HG03139 (cell line): ENCODE measurements at regions not wholly inside any gene's neighbourhood (a gene's known extent, or its start where the extent isn't known, plus 50 kb on each side); places are given as distances from the start of the nearest gene placed in this dataset.

Experiments
- ATAC-seq: cut with Tn5 transposase; IDR thresholded peaks from one replicate; pipeline ENCODE4 v1.9.1; 2021; ENCODE audit not compliant: unreplicated experiment

DNA sequence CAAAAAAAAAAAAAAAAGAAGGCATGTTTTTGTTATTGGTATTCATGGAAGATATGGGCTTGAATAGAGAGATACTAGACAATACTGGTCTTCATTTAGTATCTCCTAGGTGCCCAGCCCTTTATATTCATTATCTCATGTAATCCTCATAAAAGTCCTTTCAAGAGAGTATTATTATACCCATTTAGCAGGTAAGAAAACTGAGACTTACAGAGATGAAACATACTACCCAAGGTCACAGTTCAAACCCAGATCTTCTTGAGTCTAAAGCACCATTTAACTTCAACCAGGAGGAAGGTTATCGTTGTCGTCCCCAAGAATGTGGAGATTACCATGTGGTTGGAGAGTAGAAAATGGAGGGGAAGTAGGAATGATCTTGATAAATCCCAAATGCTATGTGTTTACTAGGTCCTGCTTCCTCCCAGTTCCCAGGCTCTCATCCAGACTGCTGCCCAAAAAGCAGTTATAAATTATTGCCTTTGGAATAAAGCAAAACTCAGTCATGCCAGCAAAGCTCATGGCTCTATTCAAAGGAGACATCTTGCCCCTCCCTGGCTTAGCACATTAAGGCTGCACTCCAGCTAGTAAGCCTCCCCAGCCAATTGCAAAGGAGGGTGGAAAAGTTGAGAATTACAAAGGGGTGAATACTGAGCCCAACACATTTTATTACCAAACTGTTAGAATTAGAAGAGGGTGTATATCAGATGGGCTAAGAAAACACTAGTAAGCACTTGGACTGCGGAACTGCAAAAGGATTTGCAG, 163.9 kb downstream of the PIK3R1 start:
- no peak for ATAC-seq

DNA sequence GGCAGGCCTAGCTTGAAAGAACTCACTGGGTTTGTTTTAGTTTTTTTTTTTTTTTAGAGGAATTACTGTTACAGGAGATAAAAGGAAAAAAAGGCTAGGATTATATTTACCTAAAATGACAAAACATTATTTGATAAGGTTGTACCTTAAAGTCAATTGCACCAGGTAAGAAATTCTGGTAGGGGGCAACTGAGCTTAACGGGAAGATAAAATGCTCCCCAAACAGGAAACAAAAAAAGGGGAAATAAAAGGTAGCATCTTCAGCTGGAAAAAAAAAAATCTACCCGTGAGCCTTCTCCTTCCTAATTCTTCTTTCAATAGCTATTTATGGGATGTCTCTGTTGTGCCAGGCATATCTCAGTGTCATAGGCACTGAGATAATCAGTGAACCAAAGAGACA, 164.5 kb downstream of the PIK3R1 start:
- no peak for ATAC-seq

DNA sequence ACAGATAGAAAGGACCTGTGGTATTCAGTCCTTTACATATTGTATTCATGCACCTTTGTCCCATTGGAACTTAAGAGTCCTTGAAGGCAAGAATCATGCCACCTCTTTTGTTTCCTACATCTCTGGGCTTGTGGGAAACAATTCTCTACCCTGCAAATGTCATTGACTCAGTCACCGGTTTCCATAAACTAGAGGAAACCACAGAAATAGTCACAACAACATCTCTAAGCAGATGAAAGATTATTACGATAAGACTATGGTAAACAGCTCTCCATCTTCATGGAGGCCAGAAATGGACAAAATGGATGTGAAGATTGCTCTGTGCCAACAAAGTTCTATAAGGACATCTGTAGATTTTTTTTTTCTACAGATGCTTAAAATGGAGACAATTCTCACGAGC, 165.5 kb downstream of the PIK3R1 start:
- no peak for ATAC-seq

DNA sequence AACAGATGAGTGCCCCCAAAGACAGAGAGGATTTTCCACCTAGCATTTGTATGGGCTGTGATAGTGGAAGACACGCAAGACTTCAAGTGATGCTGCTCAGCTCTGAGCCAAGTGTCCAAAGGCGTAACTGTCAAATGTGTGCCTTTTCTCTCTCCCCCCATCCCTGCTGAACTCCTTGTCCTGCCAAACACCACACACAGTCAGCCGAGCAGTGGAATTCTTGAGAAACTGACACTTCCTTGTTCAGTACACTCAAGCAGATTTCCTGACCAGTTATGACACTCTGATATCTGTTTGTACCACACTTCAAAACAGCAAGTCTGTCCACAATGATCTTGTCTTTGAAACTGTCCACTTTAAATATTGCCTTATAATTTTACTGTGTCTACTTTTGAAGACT, 166.4 kb downstream of the PIK3R1 start:
- no peak for ATAC-seq

DNA sequence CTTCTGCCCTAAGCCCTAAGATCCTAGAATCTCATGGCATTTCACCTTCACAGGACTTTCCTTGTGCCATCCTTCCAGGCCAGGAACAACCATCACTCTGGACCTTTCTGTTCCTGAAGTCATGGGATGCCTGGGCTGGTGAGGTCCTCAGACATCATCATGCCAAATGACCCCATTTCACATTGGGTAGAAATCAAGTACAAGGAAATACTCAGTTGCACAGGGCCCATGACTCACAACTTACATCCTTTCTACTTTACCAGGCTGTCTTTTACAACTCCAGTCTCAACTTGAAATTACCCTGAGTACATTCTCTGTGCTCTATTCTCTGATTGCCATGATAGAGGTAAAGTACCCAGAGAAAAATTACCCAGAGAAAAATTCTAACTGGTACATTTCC, 167.1 kb downstream of the PIK3R1 start:
- no peak for ATAC-seq

DNA sequence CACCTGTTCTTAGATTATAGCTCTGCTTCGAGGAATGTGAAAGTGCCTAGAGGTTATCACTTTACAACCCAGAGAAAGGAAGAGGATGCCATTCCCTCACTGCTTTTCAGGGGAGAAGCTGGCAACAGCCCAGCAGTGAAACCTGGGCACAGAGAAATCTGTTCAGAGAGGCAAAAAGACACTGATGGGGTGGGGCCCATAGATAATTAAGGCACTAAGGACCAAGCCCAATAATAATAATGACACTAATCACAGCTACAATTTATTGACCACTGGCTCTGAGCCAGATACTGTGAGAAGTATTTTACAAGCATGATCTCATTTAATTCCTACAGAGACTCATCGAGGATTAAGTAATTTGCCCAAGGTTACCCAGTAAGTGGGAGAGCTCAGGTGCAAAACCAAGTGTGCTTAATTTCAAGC, 168.3 kb downstream of the PIK3R1 start:
- no peak for ATAC-seq

DNA sequence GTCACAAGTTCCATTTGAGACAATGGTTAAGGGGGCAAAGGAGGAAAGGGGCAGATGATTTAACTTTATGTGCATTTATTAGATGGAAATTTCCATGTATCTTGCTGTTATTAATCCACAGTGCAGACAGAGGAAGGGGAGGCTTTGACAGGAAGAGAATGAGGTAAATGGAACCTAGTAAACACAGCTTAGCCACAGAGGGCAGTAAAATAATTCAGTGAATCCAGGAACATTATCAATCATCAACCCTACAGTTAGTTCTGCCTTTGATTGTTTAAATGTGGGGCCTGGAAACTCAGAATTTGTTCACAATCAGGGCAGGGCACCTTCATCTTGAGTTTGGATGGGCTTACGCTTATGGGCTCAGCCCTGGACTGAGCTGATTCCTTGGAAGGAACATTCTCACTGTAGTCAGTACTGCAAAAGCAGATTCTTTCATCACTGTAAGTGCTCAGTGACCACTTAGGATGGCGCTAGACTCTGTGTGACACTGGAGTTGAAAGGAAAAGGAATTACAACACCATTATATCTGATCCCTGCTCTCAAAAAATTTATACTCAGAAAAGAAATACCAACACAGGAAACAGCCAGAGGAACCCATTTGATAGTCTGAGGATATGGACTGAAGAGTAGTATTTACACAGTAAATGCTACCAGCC, 169.5 kb downstream of the PIK3R1 start:
- no peak for ATAC-seq

DNA sequence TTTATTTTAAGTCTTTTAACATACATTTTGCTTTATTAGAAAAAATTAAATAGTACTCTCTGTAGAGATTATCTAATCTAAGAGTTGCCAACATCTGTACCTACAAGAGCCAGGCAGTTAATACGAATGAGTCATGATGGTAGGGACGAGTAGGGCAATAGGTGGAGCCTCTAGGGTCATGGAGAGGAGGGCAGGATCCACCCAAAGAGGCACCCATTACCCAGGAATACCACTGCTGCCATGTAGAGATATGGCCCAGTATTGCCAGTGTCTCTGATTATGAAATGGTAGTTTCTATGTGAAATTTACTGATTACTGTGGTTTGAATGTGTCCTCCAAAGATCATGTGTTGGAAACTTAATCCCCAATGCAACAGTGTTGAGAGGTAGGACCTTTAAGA, 170.4 kb downstream of the PIK3R1 start:
- no peak for ATAC-seq

DNA sequence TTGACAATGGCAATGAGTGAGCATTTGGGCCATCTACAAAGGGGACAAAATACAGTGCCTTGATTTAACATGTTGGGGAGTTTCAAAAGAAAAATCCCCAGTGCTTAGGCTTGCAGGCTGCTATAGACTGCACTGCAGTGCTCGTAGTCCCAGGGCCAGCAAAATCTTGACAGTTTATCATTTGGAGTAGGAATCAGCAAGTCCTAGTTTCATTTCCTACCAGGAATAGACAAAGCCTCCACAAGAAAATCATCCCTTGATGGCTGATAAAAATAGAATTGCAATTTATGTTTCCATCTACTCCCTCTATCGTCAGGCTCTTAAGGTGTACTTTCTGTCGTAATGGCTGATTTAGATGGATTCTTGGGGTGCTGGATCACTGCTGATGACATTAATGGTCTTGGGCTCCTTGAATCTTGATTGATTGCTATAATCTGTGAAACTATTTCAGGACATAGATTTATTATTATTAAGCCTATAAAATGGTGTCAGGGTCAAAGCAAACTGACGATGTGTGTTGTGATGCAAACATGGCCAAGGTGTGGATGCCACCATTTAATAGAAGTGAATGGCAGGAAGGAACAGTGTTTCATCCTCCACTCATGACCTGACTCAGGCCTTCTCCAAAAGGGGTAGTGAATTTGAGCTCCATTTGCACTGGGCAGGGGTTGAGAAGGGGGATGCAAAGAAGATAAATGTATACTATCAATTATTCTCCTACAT, 171.7 kb downstream of the PIK3R1 start:
- ATAC-seq = no peak

DNA sequence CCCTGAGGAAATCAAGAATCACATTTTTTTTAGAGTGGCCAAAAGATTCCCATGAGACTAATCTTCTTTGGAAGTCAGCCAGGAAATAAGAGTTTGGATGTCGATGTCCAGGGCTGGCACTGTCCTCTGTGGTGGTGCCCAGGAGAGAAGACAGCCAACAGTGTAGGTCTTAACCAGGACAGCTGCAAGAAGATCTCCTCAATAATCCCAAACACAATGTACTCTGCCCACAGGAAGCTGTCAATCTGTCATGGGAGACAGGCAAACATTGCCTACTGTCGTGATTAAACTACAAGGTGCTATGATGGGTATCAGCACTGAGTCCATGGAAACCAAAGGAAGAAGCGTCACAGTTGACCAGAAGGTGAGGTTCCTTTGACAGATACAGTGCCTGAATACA, 174.1 kb downstream of the PIK3R1 start:
- ATAC-seq = no peak

DNA sequence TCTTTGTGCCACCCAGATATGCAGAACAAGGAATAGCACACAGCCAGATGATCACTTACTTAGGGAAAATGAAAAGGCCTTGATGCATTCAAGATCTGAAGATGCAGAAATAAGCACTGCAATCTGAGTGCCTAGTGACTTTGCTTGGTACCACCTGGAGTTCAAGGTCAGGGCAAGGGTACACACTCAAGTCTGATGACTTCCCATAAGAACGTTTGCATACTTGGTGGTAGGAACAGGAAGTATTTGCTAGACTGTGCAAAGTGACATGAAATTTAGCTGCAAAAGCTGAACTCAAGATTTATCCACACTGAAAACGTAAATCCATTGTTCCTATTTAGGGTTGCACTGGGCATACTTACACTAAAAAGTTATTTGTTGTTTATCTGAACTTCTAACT, 177.1 kb downstream of the PIK3R1 start:
- ATAC-seq = no peak

DNA sequence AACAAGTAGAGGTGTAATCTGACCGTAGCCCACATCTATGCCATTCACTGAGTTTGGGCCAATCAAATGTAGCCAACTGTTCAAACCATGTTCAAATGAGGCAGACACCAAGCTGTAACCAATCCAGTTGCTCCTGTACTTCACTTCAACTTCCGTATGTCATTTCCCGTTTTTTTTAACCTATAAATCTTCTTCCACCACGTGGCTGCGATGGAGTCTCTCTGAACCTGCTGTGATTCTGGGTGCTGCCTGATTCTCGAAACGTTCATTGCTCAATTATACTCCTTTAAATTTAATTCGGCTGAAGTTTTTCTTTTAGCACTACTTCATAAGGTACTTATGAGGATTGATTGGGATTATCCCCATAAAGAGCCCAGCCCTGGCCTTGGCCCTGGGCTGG, 179.7 kb downstream of the PIK3R1 start:
- no peak for ATAC-seq

DNA sequence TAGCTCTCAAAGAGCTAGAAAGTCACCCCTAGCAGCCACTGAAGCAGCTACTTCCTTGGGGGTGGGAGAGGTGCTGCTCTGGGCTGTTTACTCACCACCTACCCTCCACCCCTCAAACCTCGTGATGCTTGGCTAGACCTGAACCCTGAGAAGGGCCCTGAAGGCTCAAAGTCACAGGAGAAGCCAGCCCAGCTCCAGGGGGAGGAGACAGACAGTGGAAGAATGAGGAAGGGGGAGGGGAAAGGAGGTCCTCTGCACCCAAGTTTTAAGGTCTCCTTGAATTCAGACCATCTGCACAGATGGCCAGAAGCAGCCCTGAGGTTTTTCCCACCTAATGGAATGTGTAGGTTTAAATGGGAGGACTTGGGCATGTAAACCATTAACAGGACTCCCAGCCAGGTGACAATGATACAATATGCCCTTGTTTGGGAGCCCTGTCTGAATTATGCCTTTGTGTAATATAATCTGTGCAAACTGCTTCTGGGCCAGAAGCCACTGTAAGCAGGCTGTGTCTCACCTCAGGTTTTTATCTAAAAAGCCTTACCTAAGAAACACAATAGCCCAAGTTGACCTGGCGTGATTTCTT, 180.5 kb downstream of the PIK3R1 start:
- no peak for ATAC-seq

DNA sequence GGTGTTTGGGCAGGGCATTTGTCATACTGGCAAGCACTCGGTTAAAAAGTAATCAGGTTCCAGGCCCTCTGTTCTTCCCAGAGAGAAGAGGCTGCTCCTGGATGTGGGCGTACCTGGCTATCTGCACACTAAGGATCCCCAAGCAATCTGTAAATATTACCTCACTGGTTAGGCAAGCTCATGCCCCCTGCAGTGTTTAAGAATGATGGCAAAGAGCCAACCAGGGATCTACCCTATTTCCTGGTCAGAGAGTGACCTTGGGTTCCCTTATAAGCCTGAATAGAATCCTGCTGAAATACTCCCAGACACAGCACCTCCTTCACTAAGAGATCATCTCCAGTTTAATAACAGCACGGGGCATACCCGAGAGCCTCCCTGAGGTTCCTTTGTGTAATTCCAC, 181.2 kb downstream of the PIK3R1 start:
- no peak for ATAC-seq

DNA sequence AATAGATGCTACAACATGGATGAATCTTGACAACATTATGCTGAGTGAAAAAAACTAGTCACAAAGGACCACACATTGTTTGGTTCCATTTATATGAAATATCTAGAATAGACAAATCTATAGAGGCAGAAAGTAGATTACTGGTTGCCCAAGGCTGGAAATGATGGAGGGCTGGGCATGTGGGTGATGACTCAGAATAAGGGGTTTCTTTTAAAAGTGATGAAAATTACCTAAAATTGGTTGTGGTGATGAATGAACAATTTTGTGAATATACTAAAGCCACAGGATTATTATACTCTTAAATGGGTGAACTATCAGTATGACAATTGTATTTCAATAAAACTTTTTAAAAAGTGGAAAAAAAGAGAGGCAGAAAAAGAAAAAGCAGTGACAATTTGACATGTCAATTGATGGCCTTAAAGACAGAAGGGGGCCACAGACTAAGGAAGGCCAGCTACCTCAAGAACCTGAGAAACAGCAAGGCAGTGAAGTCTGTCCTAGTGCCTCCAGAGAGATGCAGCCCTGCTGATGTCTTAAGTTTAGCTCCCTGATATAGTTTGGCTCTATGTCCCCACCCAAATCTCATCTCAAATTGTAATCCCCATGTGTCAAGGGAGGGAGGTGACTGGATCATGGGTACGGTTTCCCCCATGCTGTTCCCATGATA, 182.7 kb downstream of the PIK3R1 start:
- no peak for ATAC-seq

DNA sequence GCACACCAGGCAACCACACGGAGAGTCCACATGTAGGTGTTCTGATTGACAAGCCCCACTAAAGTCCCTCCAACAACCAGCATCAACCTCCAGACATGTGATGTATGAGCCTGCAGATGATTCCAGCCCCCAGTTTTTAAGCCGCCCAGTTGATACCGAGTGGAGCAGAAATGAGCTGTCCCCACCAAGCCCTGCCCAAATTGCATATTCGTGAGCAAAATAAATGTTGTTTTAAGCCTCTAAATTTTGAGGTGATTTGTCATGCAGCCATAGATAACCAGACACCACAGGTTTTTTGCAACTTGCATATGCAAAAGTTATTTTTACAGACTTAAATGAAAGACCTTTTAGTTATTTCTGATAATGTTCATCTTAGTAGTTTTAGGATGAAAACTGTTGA, 187.7 kb downstream of the PIK3R1 start:
- no peak for ATAC-seq

DNA sequence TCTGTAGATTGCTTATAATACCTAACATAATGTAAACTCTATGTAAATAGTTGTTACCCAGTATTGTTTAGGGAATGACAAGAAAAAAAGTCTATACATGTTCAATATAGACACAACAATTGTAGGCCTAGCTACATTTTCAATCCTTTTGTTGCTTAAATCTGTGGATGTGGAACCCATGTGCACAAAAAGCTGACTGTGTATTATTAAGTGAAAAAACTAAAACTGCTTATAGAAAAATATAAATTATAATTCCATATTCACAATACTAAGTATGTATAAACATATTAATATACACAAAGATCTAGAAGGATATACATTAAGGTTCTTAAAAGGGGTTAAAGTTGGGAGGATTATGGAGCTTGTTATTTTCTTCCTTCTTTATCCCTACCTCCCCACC, 188.7 kb downstream of the PIK3R1 start:
- no peak for ATAC-seq

DNA sequence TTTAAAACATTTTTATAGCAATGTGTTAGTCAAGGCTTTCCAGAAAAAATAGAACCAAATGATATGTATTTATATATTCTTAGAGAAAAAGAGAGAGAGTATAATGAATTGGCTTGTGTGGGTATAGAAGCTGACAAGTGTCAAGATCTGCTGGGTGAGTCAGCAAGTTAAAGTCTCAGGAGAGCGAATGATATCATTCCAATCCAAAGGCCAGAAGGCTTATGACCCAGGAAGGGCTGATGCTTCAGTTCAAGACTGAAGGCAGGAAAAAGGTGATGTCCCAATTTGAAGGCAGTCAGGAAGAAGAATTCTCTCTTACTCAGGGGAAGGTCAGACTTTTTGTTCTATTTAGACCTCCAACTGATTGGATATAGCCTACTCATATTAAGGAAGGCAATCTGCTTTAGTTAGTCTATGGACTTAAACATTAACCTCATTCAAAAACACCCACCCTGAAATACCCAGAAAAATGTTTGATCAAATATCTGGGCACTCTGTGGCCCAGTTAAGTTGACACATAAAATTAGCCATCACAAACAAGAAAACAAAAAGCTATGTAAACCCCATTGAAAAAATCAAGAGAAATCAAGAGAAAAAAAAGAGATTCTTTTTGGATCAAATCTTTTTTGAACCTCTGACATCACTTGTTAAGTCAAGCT, 189.6 kb downstream of the PIK3R1 start:
- ATAC-seq = no peak

DNA sequence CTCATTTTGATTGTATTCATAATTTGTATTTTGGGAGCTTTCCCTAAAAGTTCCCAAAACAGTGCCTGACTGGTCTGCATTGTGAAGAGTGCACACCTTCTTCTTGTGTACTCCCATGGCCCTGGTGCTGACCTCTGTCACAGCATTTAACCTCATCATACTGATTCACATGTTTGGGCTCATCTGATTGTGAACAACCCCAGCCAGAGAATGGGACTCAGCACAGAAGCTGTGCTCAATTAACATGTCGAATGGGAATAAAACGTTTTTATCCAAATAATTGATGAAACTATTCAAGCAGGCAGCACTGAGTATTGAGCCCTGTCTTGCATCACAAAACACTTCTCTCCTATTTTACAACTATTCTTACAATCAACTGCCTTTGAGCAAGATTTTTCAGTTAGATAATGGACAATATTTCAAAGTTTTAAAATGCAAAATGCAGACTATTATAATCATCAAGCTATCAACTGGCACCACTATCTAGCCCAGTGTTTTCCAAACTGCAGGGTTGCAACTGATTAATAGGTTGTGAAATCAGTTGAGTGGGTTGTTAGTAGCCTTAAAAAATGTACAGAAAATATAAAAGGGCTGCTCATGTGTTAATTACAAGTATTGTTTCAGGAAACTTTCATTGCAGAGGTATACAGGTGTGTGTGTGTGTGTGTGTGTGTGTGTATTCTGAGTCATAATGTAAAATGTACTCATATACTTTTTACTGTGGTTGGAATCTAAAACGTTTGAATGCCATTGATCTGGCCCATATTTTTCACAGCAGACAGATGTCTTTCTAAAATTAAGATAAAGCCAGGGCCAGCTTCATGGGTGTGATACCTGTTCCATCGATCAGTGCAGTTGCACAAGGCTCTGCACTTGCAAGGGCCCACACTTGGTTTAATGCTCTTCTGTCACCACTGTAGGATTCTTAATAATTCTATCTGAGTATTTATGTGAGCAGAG, 190.5 kb downstream of the PIK3R1 start:
- ATAC-seq = no peak
